ENCODE measurements at regions not wholly inside any gene's neighbourhood (a gene's known extent, or its start where the extent isn't known, plus 50 kb on each side); places are given as distances from the start of the nearest gene placed in this dataset.

- no peak for DNase-seq
Observed at GRCh38 chrX:124529786-124530185, 183.4 kb downstream of the SH2D1A start.

DNA sequence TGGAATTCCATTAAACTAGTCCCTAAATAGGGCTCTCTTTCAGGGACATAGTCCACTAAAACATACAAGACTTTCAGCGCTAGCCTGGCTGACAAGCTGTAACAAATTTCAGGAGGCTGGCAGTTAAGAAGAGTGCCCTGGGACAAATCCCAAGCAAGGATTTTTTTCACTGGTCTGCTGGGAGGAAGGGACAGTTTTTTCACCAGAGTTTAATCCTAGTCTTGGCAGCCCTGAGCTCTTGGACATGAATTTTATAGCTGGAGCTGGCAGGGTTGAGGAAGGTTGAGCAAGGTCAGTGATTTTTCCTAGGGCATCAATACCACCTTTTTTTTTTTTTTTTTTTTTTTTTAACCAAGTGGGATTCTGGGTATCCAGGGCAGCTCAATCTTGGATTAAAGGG is 184.4 kb downstream of the SH2D1A start:
- DNase-seq: no peak

GRCh38 chrX:124534536-124534935 is 188.2 kb downstream of the SH2D1A start:
- no peak for DNase-seq

DNA sequence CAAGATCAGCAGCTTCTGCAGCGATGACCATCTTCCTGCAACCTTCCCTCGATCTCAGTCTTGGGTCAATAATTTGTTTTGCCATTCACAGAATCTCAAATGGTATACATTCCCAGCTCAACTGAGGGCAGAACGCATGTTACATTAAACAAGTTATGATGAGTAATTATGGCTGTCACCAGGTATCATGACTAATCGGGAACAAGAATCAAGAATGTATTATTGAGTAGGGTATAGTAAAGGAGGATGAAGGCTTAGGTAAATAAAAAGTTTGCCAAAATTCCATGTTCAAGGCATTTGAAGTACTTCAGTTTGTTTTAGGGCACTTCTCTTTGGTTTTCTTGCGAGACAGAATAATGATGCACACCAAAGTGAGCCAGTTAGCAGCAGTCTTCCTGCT is 194.1 kb downstream of the SH2D1A start:
- no peak for DNase-seq

GRCh38 chrX:124548571-124548970 is 202.2 kb downstream of the SH2D1A start:
- DNase-seq: no peak

DNA sequence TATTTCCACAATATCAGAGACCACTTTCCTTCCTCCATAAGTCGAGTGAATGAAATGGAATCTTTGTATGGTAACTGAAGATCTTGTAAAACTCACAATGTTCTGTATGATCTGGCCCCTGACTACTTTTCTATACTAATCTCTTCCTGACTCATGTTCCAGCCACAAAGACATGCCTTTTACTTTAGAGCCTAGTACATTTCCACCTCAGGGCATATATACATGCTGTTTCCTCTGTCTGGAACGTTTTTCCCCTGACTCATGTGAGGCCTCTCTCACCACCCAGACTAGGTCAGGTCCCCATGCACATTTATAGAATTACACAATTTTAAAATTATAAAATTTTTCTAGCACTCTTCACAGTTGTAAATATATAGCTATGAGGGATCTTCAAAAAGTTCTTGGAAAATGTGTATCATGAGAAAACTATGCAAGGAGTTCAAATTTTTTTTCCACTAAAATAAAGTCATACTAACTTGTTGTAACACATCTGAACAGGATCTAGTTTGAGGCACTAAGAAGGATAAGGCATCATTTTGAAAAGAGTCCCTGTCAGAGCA is 208.8 kb downstream of the SH2D1A start:
- no peak for DNase-seq

GRCh38 chrX:124557976-124558375 is 211.6 kb downstream of the SH2D1A start:
- no peak for DNase-seq

DNA sequence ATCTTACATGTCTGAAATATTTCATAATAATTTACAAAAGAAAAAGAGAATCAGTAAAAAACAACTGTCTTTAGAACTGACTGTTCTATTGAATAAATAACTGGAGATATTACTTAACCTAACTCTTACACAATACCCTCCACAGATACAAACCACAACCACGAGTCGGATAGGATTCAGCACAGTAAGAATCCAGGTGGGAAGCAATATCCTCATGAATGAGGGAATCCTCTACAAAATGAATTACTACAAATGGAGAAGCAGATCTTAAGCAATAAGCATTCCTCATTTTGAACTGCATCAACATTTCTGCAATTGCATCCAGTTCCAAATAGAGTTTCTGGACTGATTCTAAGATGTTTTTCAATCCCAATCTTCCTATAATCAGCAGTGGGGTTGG is 227.1 kb downstream of the SH2D1A start:
- DNase-seq: no peak

DNA sequence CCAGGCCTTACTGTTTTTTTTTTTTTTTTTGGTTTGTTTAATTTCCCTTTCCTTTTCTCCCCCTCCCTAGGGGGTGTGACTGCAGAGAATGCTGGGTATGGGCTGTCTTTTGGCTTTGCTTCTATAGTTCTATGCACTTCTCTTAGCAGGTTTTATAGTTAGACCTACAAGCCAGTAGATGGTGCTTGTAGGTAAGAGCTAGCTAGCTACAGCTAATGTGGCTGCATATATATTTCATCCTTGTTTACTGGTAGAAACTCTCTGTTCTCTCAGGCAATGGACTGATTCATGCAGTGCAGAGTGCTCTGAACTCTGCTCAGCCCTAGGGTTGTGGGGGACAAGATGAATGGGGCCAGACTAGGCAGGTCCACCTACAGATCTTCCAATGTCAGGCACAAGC is 246.4 kb downstream of the SH2D1A start:
- DNase-seq: no peak

DNA sequence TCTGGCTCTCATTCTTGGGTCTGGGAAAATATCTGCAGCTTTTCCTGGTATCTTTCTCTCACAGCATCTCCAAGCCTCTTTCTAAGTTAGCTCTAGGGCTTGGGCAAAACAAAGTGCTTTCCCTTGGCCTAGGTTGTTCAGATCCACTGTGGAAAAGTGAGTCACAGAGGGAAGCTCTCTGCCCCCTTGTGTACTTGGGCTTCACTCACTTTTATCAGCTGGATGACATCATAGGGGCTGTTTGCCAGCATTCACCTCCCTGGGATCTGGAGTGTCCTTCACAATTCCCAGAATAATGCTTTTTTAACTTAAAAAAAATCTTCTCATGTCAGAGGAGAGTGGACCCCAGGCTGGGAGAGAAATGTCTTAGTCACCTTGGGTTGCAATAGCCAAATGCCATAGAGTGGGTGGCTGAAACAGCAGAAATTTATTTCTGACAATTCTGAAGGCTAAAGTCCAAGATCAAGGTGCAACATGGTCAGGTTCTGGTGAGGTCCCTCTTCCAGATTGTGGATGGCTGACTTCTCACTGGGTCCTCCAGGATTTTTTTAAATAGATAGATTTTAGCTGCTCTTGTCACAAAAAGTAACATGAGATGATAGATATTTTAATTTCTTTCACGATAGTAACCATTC is 247.8 kb downstream of the SH2D1A start:
- DNase-seq: no peak

DNA sequence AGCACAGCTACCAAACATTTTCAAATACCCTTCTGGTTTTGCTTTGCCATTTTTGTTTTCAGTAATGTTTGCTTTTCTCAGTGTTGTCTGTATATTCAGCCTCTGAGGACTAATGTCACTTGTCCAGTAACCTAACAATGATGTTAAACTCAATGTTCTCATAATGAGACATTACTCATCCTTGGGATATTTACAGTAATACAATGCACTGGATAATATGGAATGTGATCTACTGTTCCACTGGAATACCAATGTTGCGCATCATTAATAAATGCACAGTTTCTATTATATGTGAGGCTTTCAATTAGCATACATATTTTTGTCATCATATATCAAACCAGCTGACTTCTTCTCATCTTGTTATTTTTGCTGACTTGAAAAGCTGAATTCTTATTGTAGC is 259.1 kb downstream of the SH2D1A start:
- DNase-seq: no peak

- DNase-seq: no peak
Observed at GRCh38 chrX:124606724-124607123, 260.4 kb downstream of the SH2D1A start.

DNA sequence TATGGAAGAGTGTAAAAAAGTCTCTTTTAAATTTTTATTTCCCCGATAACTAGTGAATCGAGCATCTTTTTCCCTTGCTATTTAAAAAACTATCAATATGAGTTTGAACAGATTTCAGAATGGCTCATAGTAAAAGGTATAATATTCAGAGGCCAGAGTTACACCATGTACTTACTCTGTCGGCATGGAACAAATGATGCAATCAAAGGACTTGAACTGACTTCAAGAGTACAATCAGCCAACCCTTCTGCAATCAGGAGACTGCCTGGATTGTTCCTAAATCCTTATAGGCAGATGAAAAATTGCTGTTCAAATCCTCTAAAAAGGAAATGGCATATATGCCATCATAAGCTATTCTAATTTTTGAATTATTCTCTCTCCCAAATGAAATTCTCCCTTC is 273.3 kb downstream of the SH2D1A start:
- no peak for DNase-seq

GRCh38 chrX:124634363-124634762 is 288.0 kb downstream of the SH2D1A start:
- DNase-seq: no peak

- DNase-seq: no peak
Observed at GRCh38 chrX:124641737-124642491, 295.6 kb downstream of the SH2D1A start.

- no peak for DNase-seq
Observed at GRCh38 chrX:124646403-124646802, 300.0 kb downstream of the SH2D1A start.

GRCh38 chrX:124651031-124651430 is 304.7 kb downstream of the SH2D1A start:
- no peak for DNase-seq

GRCh38 chrX:124665621-124666400 is 319.4 kb downstream of the SH2D1A start:
- no peak for DNase-seq

GRCh38 chrX:124679199-124679598 is 332.8 kb downstream of the SH2D1A start:
- no peak for DNase-seq

DNA sequence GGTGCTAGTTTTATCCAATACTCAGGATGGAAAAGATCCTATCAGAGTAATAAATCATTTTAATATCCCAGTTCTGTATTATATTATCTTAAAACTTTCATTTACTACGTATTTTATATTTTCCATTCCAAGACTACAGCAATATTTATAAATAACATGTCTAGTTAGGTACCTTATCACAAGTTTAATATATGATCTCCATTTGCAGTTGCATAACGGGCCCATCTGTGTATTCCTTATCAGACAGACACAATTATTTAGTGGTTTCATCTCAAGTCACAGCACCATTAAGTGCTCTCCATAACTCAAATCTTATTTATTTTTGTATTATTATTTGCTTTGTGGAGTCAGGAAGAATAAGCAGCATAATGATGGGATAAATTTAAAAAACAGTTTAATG is 333.9 kb downstream of the SH2D1A start:
- no peak for DNase-seq

- DNase-seq: no peak
Observed at GRCh38 chrX:124690495-124690894, 344.1 kb downstream of the SH2D1A start.

GRCh38 chrX:124699876-124700275 is 353.5 kb downstream of the SH2D1A start:
- DNase-seq: no peak

- DNase-seq: no peak
Observed at GRCh38 chrX:124717537-124717936, 371.2 kb downstream of the SH2D1A start.

DNA sequence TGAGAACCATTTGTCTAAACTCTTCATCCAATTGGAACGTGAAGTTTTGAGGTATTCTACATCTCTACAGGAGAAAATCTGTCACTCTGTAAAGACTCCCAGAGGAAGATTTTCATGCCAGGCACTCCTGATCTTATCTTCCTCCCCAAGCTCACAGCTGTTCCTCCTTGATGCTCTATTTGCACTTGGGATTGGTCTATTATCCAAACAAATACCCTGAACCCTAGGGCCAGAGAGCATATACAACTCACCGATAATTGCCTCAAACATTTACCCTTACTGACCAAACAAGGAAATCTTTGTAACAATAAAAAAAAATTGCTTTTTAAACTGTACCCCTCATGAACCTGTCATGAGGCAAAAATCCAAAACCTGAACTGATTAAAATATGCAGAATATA is 372.7 kb downstream of the SH2D1A start:
- no peak for DNase-seq

Data from activated T-cell treated with anti-CD3 and anti-CD28 coated beads, Interleukin-2, amount 50 U/mL, for 1 hour (primary cell).